HUES48 (cell line): ENCODE measurements at regions not wholly inside any gene's neighbourhood (a gene's known extent, or its start where the extent isn't known, plus 50 kb on each side); places are given as distances from the start of the nearest gene placed in this dataset.

ENCODE experiments used
- H3K27ac ChIP-seq: one replicate; pipeline ENCODE4 v1.7.0; 2013; ENCODE audit warnings: low read depth, low read length, inconsistent platforms
- H3K27me3 ChIP-seq: 2 replicates; pipeline ENCODE4 v1.6.1; 2013; ENCODE audit warnings: mild to moderate bottlenecking, low read length; ENCODE audit not compliant: control insufficient read depth, insufficient read depth
- H3K36me3 ChIP-seq: 2 replicates; pipeline ENCODE4 v1.6.1; 2013; ENCODE audit warnings: low read length; ENCODE audit not compliant: control insufficient read depth, insufficient read depth
- H3K4me1 ChIP-seq: 2 replicates; pipeline ENCODE4 v1.6.1; 2013; ENCODE audit warnings: mild to moderate bottlenecking, low read length; ENCODE audit not compliant: control insufficient read depth, insufficient read depth
- H3K4me3 ChIP-seq: 2 replicates; pipeline ENCODE4 v1.5.1; 2013; ENCODE audit warnings: mild to moderate bottlenecking, low read depth, low read length
- H3K9ac ChIP-seq: 2 replicates; pipeline ENCODE4 v1.6.1; 2013; ENCODE audit warnings: mild to moderate bottlenecking, low read depth, low read length, moderate library complexity
- H3K9me3 ChIP-seq: 2 replicates; pipeline ENCODE4 v1.6.1; 2013; ENCODE audit warnings: low read length; ENCODE audit not compliant: control insufficient read depth, insufficient read depth

GRCh38 chr9:26026423-26027100 lies 348.3 kb upstream of the TUSC1 start:
- Histone ChIP-seq H3K4me3 (peak overlapping the region; percentile 28; the same call in 1 of the 2 replicates), H3K9ac (no peak overlapping the region), H3K27me3 (no peaks in the 10 kb centered on the region), H3K27ac (peak overlapping the region; percentile 37), H3K4me1 (peaks cover 51% of the 10 kb centered on the region), H3K9me3 (peaks cover 3% of the 10 kb centered on the region; the same call in 1 of the 2 replicates), H3K36me3 (no peaks in the 10 kb centered on the region)

GRCh38 chr9:26013199-26013598 lies 335.0 kb upstream of the TUSC1 start:
- Histone ChIP-seq H3K27ac (no peak overlapping the region), H3K36me3 (no peaks in the 10 kb centered on the region), H3K4me3 (no peak overlapping the region), H3K9ac (no peak overlapping the region), H3K9me3 (peaks cover 2% of the 10 kb centered on the region), H3K4me1 (no peaks in the 10 kb centered on the region), H3K27me3 (no peaks in the 10 kb centered on the region)

DNA sequence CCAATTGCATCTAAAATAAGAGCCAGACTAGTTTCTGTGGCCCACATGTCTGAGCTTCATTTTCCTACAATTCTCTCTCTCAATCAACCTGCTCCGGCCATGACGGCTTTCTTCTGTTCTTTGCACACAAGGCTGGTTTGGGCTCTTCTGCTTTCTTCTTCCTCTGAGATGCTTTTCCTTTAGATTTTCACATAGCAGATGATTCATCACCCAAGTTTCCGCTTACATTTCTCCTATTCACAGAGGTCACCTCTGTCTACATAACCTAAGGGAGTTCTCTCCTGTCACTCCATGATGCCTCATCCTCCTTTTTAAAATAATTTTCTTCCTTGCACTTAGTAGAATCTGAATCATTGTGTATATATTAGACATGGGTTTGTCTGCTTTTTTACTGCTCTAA lies 334.6 kb upstream of the TUSC1 start:
- Histone ChIP-seq H3K27ac (no peak overlapping the region), H3K4me3 (no peak overlapping the region), H3K4me1 (no peaks in the 10 kb centered on the region), H3K36me3 (no peaks in the 10 kb centered on the region), H3K27me3 (no peaks in the 10 kb centered on the region), H3K9ac (no peak overlapping the region), H3K9me3 (peaks cover 2% of the 10 kb centered on the region; the same call in 1 of the 2 replicates)

DNA sequence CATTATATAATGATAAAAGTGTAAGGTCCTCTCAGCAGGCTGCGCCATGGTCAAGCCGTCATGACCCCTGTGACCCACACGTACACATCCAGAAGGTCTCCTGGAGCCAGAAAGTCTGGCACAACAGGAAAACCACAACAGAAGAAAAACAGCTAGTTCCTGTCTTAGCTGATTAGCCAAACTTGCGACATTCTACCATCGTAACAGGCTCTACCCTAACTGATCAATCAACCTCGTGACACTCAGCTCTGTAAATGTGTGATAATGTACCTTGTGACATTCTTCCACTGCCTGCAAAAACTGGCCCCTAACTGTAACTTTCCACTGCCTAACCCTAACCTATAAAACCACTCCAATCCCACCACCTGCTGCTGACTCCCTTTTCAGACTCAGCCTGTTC lies 316.4 kb upstream of the TUSC1 start:
- Histone ChIP-seq H3K9ac (no peak overlapping the region), H3K27me3 (no peaks in the 10 kb centered on the region), H3K36me3 (no peaks in the 10 kb centered on the region), H3K9me3 (peaks cover 14% of the 10 kb centered on the region), H3K4me1 (no peaks in the 10 kb centered on the region), H3K4me3 (no peak overlapping the region), H3K27ac (no peak overlapping the region)

DNA sequence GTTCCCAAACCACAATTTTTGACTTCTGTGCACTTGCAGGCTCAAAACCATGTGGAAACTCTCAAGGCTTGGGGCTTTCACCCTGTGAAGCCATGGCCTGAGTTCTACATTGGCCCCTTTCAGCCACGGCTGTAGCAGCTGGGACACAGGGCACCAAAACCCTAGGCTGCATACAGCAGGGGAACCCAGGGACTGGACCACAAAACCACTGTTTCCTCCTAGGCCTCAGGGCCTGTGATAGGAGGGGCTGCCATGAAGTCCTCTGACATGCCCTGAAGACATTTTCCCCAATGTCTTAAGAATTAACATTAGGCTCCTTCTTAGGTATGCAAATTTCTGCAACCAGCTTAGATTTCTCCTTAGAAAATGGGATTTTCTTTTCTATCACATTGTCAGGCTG lies 312.1 kb upstream of the TUSC1 start:
- Histone ChIP-seq H3K27ac (no peak overlapping the region), H3K4me1 (no peaks in the 10 kb centered on the region), H3K27me3 (no peaks in the 10 kb centered on the region), H3K4me3 (no peak overlapping the region), H3K9me3 (peaks cover 14% of the 10 kb centered on the region), H3K9ac (no peak overlapping the region), H3K36me3 (no peaks in the 10 kb centered on the region)

- Histone ChIP-seq H3K36me3 (no peaks in the 10 kb centered on the region), H3K4me1 (peaks cover 12% of the 10 kb centered on the region), H3K9me3 (no peaks in the 10 kb centered on the region), H3K4me3 (no peak overlapping the region), H3K9ac (no peak overlapping the region), H3K27ac (no peak overlapping the region), H3K27me3 (no peaks in the 10 kb centered on the region)
Observed at GRCh38 chr9:25975667-25976066, 297.4 kb upstream of the TUSC1 start.

- no peak overlapping the region for H3K4me3 ChIP-seq
- H3K36me3 ChIP-seq: no peaks in the 10 kb centered on the region
- H3K9me3 ChIP-seq: peaks cover 16% of the 10 kb centered on the region; the same call in 1 of the 2 replicates
- H3K27ac ChIP-seq: no peak overlapping the region
- no peak overlapping the region for H3K9ac ChIP-seq
- H3K27me3 ChIP-seq: peaks cover 7% of the 10 kb centered on the region; the same call in 1 of the 2 replicates
- H3K4me1 ChIP-seq: no peaks in the 10 kb centered on the region
Observed at GRCh38 chr9:25964239-25964638, 286.0 kb upstream of the TUSC1 start.

DNA sequence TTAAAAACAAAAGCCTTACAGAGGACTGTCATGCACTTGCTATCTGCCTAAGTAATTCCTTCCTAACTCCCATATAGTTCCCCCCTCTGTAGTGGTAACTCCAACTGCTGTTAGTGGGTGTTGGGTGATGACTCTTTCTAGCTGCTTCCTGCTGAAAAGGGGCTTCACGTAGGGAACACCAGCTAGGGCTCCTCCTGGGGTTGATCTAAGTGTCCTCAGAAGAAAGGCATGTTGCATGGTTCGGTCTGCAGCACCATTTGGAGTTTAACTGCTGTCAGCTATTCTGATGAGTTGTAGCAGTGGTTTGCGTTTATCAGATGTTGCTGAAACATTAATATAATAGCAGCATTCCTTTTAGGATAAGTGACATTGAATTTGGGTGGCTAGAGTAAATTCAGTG lies 281.9 kb upstream of the TUSC1 start:
- H3K4me1 ChIP-seq: no peaks in the 10 kb centered on the region
- no peak overlapping the region for H3K4me3 ChIP-seq
- peaks cover 16% of the 10 kb centered on the region; the same call in 1 of the 2 replicates for H3K9me3 ChIP-seq
- H3K27ac ChIP-seq: no peak overlapping the region
- no peaks in the 10 kb centered on the region for H3K36me3 ChIP-seq
- H3K27me3 ChIP-seq: peaks cover 7% of the 10 kb centered on the region; the same call in 1 of the 2 replicates
- H3K9ac ChIP-seq: no peak overlapping the region

DNA sequence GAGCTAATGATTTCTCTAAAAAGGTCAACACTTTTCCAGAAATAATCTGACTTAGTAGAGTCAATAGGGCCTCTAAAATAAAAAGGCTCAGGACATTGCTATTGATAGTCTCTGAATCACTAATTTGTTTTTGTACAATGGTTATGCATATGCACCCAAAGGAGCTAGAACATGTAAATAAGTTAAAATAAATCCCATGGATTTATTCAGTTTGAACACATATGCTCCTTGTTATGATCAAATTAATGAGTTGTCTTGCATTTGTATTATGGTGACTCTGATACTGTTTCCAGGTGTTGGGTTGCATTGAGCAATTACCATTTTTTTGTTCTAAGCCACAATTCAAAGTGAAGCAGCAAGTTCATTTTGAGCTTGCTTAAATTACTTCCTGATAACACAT lies 276.0 kb upstream of the TUSC1 start:
- no peak overlapping the region for H3K9ac ChIP-seq
- H3K4me3 ChIP-seq: no peak overlapping the region
- no peaks in the 10 kb centered on the region for H3K9me3 ChIP-seq
- H3K27ac ChIP-seq: no peak overlapping the region
- no peaks in the 10 kb centered on the region for H3K27me3 ChIP-seq
- no peaks in the 10 kb centered on the region for H3K36me3 ChIP-seq
- H3K4me1 ChIP-seq: no peaks in the 10 kb centered on the region

- Histone ChIP-seq H3K9me3 (peaks cover 5% of the 10 kb centered on the region; the same call in 1 of the 2 replicates), H3K27me3 (no peaks in the 10 kb centered on the region), H3K4me1 (no peaks in the 10 kb centered on the region), H3K27ac (no peak overlapping the region), H3K9ac (no peak overlapping the region), H3K36me3 (no peaks in the 10 kb centered on the region), H3K4me3 (no peak overlapping the region)
Observed at GRCh38 chr9:25948182-25948581, 269.9 kb upstream of the TUSC1 start.

GRCh38 chr9:25939126-25939525 lies 260.9 kb upstream of the TUSC1 start:
- Histone ChIP-seq H3K4me1 (no peaks in the 10 kb centered on the region), H3K9ac (no peak overlapping the region), H3K27me3 (no peaks in the 10 kb centered on the region), H3K9me3 (peaks cover 3% of the 10 kb centered on the region; the same call in 1 of the 2 replicates), H3K27ac (no peak overlapping the region), H3K36me3 (no peaks in the 10 kb centered on the region), H3K4me3 (no peak overlapping the region)
